ENCODE measurements at regions not wholly inside any gene's neighbourhood (a gene's known extent, or its start where the extent isn't known, plus 50 kb on each side); places are given as distances from the start of the nearest gene placed in this dataset.
"Not testable (repeated sequence)": the region's sequence is repeated elsewhere in the genome, so short reads cannot be mapped to it uniquely, and the experiment has no call there.

DNA sequence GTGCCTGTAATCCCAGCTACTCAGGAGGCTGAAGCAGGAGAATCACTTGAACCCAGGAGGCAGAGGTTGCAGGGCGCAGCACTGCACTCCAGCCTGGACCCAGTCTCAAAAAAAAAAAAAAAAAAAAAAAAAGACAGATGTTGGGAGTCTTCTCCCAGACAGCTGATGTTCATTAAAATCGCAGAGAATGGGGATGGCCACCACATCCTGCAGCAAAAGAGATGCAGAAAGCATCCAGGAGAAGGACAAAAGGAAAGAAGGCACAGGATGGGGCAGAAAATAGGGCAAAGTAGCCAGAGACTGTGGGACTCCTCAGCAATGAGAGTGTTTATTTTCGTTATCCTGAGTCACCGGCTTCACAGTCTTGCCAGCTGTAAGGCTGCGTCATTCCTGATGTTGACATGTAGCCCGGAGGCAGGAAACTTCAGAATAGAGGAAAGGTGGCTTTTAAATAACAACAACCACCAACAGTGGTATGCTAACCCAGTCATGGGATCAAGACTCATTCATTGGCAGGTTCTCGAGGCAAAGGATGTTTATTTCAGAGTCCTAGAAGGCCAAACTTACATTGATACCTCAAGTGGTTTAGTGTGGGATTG is 149.5 kb upstream of the SVIL start:
- DNase-seq = no peak

DNA sequence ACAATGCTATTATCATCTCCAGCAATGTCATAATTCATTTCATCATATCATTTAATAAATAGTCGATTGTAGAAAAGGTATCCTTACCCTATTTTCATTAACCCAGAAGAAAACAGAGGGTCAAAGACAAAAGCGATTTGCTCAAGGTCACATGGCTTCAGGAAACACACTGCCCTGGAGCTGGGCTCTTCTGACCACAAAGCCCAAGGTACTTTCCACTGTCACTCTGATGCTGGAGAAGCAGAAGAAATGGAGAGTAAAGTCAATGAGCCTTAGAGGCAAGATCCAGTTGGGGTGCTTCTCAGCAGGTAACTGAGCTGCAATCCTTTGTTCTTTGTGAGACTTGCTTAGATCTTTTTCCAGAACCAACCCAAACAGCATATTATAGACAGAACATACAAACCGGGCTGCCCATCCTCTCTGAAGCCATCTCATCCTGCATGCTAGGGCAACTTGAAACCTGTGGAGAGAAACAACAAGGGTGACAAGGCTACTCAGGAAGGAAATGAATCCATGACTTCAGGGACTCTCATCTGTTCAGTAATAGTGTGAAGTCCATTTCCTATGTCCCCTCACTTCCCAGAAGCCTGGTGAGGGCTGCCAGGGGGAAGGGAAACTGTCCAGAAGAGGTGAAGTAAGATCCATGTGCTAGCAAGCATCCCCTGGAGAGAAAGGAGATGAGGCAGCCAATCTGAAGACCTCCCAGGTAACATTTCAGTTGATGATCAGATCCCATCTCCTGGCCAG is 148.6 kb upstream of the SVIL start:
- DNase-seq = no peak

DNA sequence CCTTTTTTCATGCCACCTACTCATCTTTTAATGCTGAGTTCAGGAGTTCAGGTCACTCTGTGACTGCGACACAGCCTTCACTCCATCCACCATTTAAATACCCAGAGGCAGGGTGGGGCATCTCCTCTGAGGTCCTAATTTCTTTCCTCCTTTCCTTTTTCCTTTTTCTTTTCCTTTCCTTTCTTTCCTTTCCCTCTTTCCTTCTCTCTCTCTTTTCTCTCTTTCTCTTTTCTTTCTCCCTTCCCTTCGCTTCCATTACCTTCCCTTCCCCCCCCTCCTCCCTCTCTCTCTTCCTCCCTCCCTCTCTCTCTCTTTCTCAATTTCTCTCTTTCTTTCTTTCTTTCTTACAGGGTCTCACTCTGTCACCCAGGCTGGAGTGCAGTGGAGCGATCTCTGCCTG is 145.9 kb upstream of the SVIL start:
- DNase-seq = no peak

GRCh38 chr10:29780096-29780495 is 145.3 kb upstream of the SVIL start:
- no peak for DNase-seq

DNA sequence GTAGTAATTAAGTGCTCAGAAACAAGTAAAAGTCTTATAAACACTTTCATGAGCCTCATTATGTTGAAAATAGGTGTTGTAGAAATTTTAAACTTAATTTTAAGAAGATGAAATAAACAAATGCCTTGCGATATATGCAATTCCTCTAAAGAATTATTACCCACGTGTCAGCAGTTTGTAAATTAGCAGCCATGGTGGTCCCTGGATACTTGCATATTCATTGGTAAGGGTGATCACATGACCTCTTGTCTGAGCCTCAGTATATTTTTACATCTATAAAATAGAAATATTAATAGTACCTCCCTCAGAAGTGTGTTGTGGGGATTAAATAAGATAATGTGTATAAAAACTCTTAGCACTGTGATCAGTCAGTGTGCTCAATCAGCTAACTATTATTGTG is 141.5 kb upstream of the SVIL start:
- no peak for DNase-seq

GRCh38 chr10:29774475-29774874 is 139.7 kb upstream of the SVIL start:
- no peak for DNase-seq

DNA sequence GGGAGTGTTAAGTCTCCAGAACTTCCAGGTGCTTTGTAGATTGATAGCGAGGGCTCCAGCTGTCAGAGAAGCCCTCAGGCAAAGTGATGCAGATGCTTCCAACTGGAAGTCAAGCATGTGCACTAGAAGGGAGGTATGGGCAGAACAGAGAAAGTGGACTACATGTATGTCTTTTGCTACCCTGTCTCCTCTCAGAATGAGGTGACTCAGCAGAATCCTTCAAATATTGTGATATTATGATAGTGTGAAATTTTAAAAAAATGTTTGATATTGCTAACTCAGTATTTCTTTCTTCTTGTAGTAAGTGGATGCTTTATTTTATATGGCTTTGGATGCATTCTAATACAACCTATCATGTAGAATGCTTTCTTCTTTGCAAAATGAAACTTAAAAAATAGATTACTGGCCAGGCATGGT is 138.9 kb upstream of the SVIL start:
- DNase-seq = no peak

- DNase-seq = no peak
Measured at GRCh38 chr10:29772403-29772802, 137.6 kb upstream of the SVIL start.

GRCh38 chr10:29771376-29771775 is 136.6 kb upstream of the SVIL start:
- DNase-seq = no peak

DNA sequence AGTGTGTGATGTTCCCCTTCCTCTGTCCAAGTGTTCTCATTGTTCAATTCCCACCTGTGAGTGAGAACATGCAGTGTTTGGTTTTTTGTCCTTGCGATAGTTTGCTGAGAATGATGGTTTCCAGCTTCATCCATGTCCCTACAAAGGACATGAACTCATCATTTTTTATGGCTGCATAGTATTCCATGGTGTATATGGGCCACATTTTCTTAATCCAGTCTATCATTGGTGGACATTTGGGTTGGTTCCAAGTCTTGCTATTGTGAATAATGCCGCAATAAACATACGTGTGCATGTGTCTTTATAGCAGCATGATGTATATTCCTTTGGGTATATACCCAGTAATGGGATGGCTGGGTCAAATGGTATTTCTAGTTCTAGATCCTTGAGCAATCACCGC is 134.5 kb upstream of the SVIL start:
- not testable (repeated sequence) for DNase-seq

GRCh38 chr10:29767968-29768367 is 133.2 kb upstream of the SVIL start:
- DNase-seq = peak; percentile 42

DNA sequence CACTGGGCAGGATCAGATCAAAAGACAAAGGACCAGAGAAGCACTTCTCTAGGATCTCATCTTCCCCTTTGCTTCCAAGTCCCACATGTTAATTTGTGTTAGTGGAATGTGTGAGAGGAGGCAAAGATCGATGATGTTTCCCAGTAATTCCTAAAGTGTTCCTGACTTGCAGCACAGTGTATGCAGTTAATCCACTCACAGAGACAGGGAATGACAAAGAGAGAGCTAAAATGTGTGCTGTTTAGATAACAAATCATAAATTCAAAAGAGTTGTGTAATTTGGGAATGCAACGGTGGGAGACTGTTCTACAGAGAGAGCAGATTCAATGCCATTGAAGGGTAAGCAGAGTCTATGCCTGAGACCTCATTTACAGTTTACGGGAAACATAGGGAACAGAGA is 132.0 kb upstream of the SVIL start:
- no peak for DNase-seq

GRCh38 chr10:29765330-29765729 is 130.6 kb upstream of the SVIL start:
- no peak for DNase-seq

- DNase-seq = peak; percentile 50
Measured at GRCh38 chr10:29763396-29763795, 128.6 kb upstream of the SVIL start.

GRCh38 chr10:29761916-29762315 is 127.1 kb upstream of the SVIL start:
- peak; percentile 24 for DNase-seq

- DNase-seq = no peak
Measured at GRCh38 chr10:29760138-29760900, 125.5 kb upstream of the SVIL start.

GRCh38 chr10:29757551-29758297 is 123.0 kb upstream of the SVIL start:
- peak; percentile 63 for DNase-seq

DNA sequence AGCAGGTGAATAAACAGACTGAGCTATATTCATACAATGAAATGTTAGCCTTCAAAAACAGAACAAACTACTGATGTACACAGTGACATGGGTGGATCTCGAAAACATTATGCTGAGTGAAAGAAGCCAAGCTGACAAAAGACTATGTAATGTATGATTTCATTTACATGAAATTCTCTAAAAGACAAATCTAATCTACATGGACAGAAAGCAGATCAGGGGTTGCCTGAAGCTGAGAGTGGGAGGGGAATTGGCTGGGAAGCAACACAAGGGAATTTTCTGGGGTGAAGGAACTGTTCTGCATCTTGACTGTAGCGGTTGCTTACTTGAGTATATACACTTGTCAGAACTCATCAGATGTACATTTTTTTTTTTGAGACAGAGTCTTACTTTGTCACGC is 121.7 kb upstream of the SVIL start:
- DNase-seq = no peak

DNA sequence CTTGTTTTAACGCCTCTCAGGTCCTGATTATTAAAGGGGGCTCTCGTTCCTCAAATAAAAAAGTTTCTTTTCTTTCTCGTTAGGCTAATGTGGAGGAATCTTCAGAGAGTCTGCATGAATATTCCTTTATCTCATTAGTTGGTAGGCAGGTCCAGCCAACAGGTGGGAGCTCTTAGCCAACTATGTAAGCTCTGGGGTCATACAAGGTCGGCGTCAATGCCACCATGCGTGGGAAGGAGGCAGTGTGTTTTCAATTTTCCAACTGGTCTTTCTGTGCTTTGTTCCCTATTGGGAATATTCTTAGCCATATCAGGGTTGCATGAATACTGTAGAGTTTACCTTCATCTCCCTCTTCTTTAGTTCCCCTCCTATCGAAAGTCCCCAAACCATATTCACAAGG is 118.5 kb upstream of the SVIL start:
- no peak for DNase-seq

GRCh38 chr10:29751684-29752083 is 116.9 kb upstream of the SVIL start:
- DNase-seq = no peak

DNA sequence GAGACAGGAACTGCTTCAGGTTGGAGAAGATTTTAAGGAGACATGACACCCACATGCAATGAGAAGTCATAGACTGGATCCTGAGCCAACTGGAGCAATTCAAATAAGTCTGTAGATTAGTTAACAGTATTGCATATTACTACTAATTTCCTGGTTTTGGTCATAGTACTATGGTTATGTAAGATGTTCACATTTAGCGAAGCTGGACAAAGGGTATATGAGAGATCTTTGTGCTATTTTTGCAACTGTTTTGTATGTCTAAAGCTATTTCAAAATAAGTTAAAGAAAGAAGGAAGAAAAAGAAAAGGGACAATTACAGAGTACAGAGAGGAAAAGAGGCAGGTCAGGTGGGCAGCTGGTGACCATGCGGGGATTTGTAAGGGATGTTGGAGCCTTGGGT is 116.5 kb upstream of the SVIL start:
- DNase-seq = no peak

DNA sequence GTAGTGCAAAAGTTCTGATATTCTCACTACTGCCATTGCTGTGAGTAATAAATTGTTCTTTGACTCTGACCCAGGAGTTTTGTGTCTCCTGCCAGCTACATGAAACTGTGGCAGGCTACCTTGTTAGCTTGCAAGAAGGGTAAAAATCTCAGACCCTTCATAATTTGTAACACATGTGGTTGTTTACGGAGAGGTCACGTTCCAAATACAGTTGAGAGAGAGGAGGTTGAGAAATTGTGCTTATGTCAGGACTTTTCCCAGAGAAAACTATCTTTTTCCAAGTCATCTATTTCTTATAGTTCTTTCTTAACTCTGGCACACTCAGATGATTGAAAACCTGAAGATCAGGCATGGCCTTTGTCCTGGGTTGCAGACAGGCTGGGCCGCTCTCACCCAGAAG is 114.4 kb upstream of the SVIL start:
- no peak for DNase-seq

- DNase-seq = no peak
Measured at GRCh38 chr10:29748109-29748650, 113.4 kb upstream of the SVIL start.

Data from MV-4-11 (cell line).